Prostate gland (tissue), 2 donors: ENCODE measurements at regions not wholly inside any gene's neighbourhood (a gene's known extent, or its start where the extent isn't known, plus 50 kb on each side); places are given as distances from the start of the nearest gene placed in this dataset.
"Not testable (repeated sequence)": the region's sequence is repeated elsewhere in the genome, so short reads cannot be mapped to it uniquely, and the experiment has no call there.

Experiments
- DNase-seq: peaks from one replicate; pipeline ENCODE4 v3.0.0-alpha.2; 2019; ENCODE audit warnings: low spot score
- H3K27ac ChIP-seq, 2 donors: fragments of 200-600 bp; sonication (generic); 2 replicates each; pipeline ENCODE4 v1.5.1; 2017 to 2019
- H3K27me3 ChIP-seq: fragments of 200-600 bp; sonication (generic); replicated peaks from 2 replicates; pipeline ENCODE4 v1.5.1; 2019; ENCODE audit not compliant: insufficient read depth
- H3K36me3 ChIP-seq, 2 donors: fragments of 200-600 bp; sonication (generic); 1 replicate in 1 of 2; 2 replicates in 1 of 2; pipeline versions ENCODE4 v1.5.1 to v1.8.1; 2017 to 2019
- H3K4me1 ChIP-seq: fragments of 200-600 bp; sonication (generic); replicated peaks from 2 replicates; pipeline ENCODE4 v1.5.1; 2019
- H3K4me3 ChIP-seq, 2 donors: fragments of 200-600 bp; sonication (generic); 2 replicates each; pipeline ENCODE4 v1.5.1; 2017 to 2019
- H3K9me3 ChIP-seq: fragments of 200-600 bp; sonication (generic); 2 replicates; pipeline ENCODE4 v1.5.1; 2017
- CTCF ChIP-seq, 4 experiments: fragments of 200-600 bp in 2 of 4; fragments of 450-650 bp in 2 of 4; sonication (generic) in 2 of 4; IDR thresholded peaks; 1 replicate in 3 of 4; 2 replicates in 1 of 4; pipeline ENCODE4 v1.5.1; 2016 to 2019; ENCODE audit warnings: antibody characterized with exemption in 4 of 4, mild to moderate bottlenecking in 2 of 4, moderate library complexity in 2 of 4
- POLR2A ChIP-seq: fragments of 450-650 bp; IDR thresholded peaks from one replicate; pipeline ENCODE4 v1.6.1; 2016; ENCODE audit warnings: antibody characterized with exemption, mild to moderate bottlenecking
- POLR2AphosphoS5 ChIP-seq: sonication (generic); formaldehyde crosslinking; IDR thresholded peaks from one replicate; pipeline ENCODE4 v1.6.1; 2017; ENCODE audit warnings: antibody characterized with exemption
- WGBS: methylation state at CpG from one replicate; pipeline ENCODE4 v1.1.5; 2018; 5-methylcytosine and 5-hydroxymethylcytosine counted together
- intact Hi-C: fragments of 100-400 bp; cut with DNase I; formaldehyde crosslinking; loops from one replicate; pipeline ENCODE4 v1.14.2; 2022

GRCh38 chr12:124091835-124092234 is 118.8 kb downstream of the ZNF664 start:
- 97% methylated on average over 3 of the region's 3 CpGs for WGBS
- no peak for DNase-seq
- no peaks in the 10 kb centered on the region for H3K9me3 ChIP-seq
- no peaks in the 10 kb centered on the region for H3K4me1 ChIP-seq
- no peak for TF ChIP-seq POLR2AphosphoS5
- no peak for TF ChIP-seq POLR2A
- TF ChIP-seq CTCF (IDR thresholded peaks at IDR 0.05) = no peak
- H3K27ac ChIP-seq = no peak overlapping the region
- intact Hi-C loops = no loop called here
- H3K27me3 ChIP-seq = no peaks in the 10 kb centered on the region
- H3K36me3 ChIP-seq = no peaks in the 10 kb centered on the region
- H3K4me3 ChIP-seq = no peak overlapping the region

- H3K4me3 ChIP-seq, intact Hi-C loops: not testable (repeated sequence)
These were observed 119.5 kb downstream of the ZNF664 start for GRCh38 chr12:124092532-124092931.

GRCh38 chr12:124093297-124093696 is 120.3 kb downstream of the ZNF664 start:
- H3K27ac ChIP-seq = no peak overlapping the region
- no peaks in the 10 kb centered on the region for H3K9me3 ChIP-seq
- H3K36me3 ChIP-seq = no peaks in the 10 kb centered on the region
- H3K4me3 ChIP-seq = no peak overlapping the region
- DNase-seq = no peak
- no peaks in the 10 kb centered on the region for H3K27me3 ChIP-seq
- H3K4me1 ChIP-seq = no peaks in the 10 kb centered on the region
- no peak for TF ChIP-seq POLR2A
- TF ChIP-seq CTCF (IDR thresholded peaks at IDR 0.05) = no peak
- no peak for TF ChIP-seq POLR2AphosphoS5
- intact Hi-C loops = no loop called here

More at GRCh38 chr12:124092532-124092931, 119.5 kb downstream of the ZNF664 start:
- not testable (repeated sequence) for DNase-seq, H3K36me3 ChIP-seq, H3K27ac ChIP-seq, H3K27me3 ChIP-seq, H3K9me3 ChIP-seq, H3K4me1 ChIP-seq

- Histone ChIP-seq H3K4me3 (no peak overlapping the region), H3K4me1 (no peaks in the 10 kb centered on the region), H3K36me3 (no peaks in the 10 kb centered on the region), H3K9me3 (no peaks in the 10 kb centered on the region), H3K27ac (no peak overlapping the region), H3K27me3 (no peaks in the 10 kb centered on the region)
- no peak for TF ChIP-seq POLR2A
- no peak for TF ChIP-seq CTCF (IDR thresholded peaks at IDR 0.05)
- TF ChIP-seq POLR2AphosphoS5 = no peak
- 93% methylated on average over 4 of the region's 4 CpGs for WGBS
- intact Hi-C loops = no loop called here
- DNase-seq = no peak
These were observed 121.2 kb downstream of the ZNF664 start for GRCh38 chr12:124094188-124094587.

GRCh38 chr12:124094733-124095132 is 121.7 kb downstream of the ZNF664 start:
- no peak for DNase-seq
- no peaks in the 10 kb centered on the region for H3K27me3 ChIP-seq
- no peak overlapping the region for H3K27ac ChIP-seq
- no peak overlapping the region for H3K4me3 ChIP-seq
- intact Hi-C loops = no loop called here
- H3K36me3 ChIP-seq = no peaks in the 10 kb centered on the region
- TF ChIP-seq CTCF (IDR thresholded peaks at IDR 0.05) = no peak
- TF ChIP-seq POLR2AphosphoS5 = no peak
- no peak for TF ChIP-seq POLR2A
- no peaks in the 10 kb centered on the region for H3K9me3 ChIP-seq
- H3K4me1 ChIP-seq = no peaks in the 10 kb centered on the region
- WGBS = 43% methylated on average over 5 of the region's 5 CpGs

- DNase-seq = no peak
- Histone ChIP-seq H3K36me3 (no peaks in the 10 kb centered on the region), H3K4me1 (no peaks in the 10 kb centered on the region), H3K27me3 (no peaks in the 10 kb centered on the region), H3K4me3 (no peak overlapping the region), H3K9me3 (no peaks in the 10 kb centered on the region), H3K27ac (no peak overlapping the region)
- no peak for TF ChIP-seq CTCF (IDR thresholded peaks at IDR 0.05)
- TF ChIP-seq POLR2AphosphoS5 = no peak
- TF ChIP-seq POLR2A = no peak
- 96% methylated on average over 15 of the region's 15 CpGs for WGBS
- intact Hi-C loops = no loop called here
These were observed 123.1 kb downstream of the ZNF664 start for GRCh38 chr12:124096109-124096508.
